GM12872 (cell line): ENCODE measurements at regions not wholly inside any gene's neighbourhood (a gene's known extent, or its start where the extent isn't known, plus 50 kb on each side); places are given as distances from the start of the nearest gene placed in this dataset.

ENCODE experiments used
- CTCF ChIP-seq: IDR thresholded peaks from 3 replicates; pipeline ENCODE4 v1.5.1; 2011; ENCODE audit warnings: low read depth, mild to moderate bottlenecking, low read length, moderate library complexity; ENCODE audit not compliant: insufficient read depth

GRCh38 chr16:80447241-80447640 is 93.6 kb upstream of the DYNLRB2 start:
- no peak for TF ChIP-seq CTCF

GRCh38 chr16:80442779-80443178 is 98.0 kb upstream of the DYNLRB2 start:
- TF ChIP-seq CTCF, result no peak

GRCh38 chr16:80441935-80442334 is 98.9 kb upstream of the DYNLRB2 start:
- TF ChIP-seq CTCF, result no peak

- no peak for TF ChIP-seq CTCF
Measured at GRCh38 chr16:80440667-80441066, 100.1 kb upstream of the DYNLRB2 start.

GRCh38 chr16:80437707-80438106 is 103.1 kb upstream of the DYNLRB2 start:
- TF ChIP-seq CTCF, result no peak

GRCh38 chr16:80436510-80436909 is 104.3 kb upstream of the DYNLRB2 start:
- TF ChIP-seq CTCF, result no peak

- TF ChIP-seq CTCF, result no peak
Measured at GRCh38 chr16:80433623-80434022, 107.2 kb upstream of the DYNLRB2 start.

GRCh38 chr16:80427795-80428194 is 113.0 kb upstream of the DYNLRB2 start:
- no peak for TF ChIP-seq CTCF
